Smooth muscle cell (in vitro differentiated cells): ENCODE measurements at regions not wholly inside any gene's neighbourhood (a gene's known extent, or its start where the extent isn't known, plus 50 kb on each side); places are given as distances from the start of the nearest gene placed in this dataset.

Experiments used
- DNase-seq: peaks from one replicate; lab custom pipeline; 2025; ENCODE audit not compliant: unreplicated experiment; lab: John Stamatoyannopoulos, UW
- H2AFZ ChIP-seq: fragments of 200-600 bp; sonication (generic); 2 replicates; pipeline ENCODE4 v1.6.0; 2016; ENCODE audit warnings: antibody characterized with exemption, low read depth, mild to moderate bottlenecking
- H3F3A ChIP-seq: fragments of 200-600 bp; sonication (generic); 2 replicates; pipeline ENCODE4 v1.6.0; 2017; ENCODE audit warnings: antibody characterized with exemption, low read depth
- H3K27ac ChIP-seq: fragments of 200-600 bp; sonication (generic); 2 replicates; pipeline ENCODE4 v1.5.1; 2016; ENCODE audit warnings: low read depth, mild to moderate bottlenecking
- H3K27me3 ChIP-seq: fragments of 200-600 bp; sonication (generic); 2 replicates; pipeline ENCODE4 v1.6.1; 2016; ENCODE audit warnings: low read depth, mild to moderate bottlenecking
- H3K36me3 ChIP-seq: fragments of 200-600 bp; sonication (generic); 2 replicates; pipeline ENCODE4 v1.5.1; 2016; ENCODE audit warnings: low read depth
- H3K4me1 ChIP-seq: fragments of 200-600 bp; sonication (generic); 2 replicates; pipeline ENCODE4 v1.5.1; 2016; ENCODE audit warnings: low read depth
- H3K4me2 ChIP-seq: fragments of 200-600 bp; sonication (generic); 2 replicates; pipeline ENCODE4 v1.6.0; 2016; ENCODE audit warnings: mild to moderate bottlenecking
- H3K4me3 ChIP-seq: fragments of 200-600 bp; sonication (generic); 2 replicates; pipeline ENCODE4 v1.5.1; 2016; ENCODE audit warnings: mild to moderate bottlenecking
- H3K79me2 ChIP-seq: fragments of 200-600 bp; sonication (generic); 2 replicates; pipeline ENCODE4 v1.6.0; 2016; ENCODE audit warnings: low read depth, mild to moderate bottlenecking
- H3K9ac ChIP-seq: fragments of 200-600 bp; sonication (generic); 2 replicates; pipeline ENCODE4 v1.6.0; 2016; ENCODE audit warnings: low read depth
- H3K9me3 ChIP-seq: fragments of 200-600 bp; sonication (generic); replicated peaks from 2 replicates; pipeline ENCODE4 v1.5.1; 2016; ENCODE audit warnings: low read depth
- H4K20me1 ChIP-seq: fragments of 200-600 bp; sonication (generic); 2 replicates; pipeline ENCODE4 v1.6.0; 2016; ENCODE audit warnings: low read depth
- CTCF ChIP-seq: fragments of 200-600 bp; sonication (generic); IDR thresholded peaks from 2 replicates; pipeline ENCODE4 v1.5.1; 2017; ENCODE audit warnings: borderline replicate concordance, mild to moderate bottlenecking, antibody characterized with exemption; ENCODE audit not compliant: insufficient read depth, poor library complexity, severe bottlenecking
- WGBS: methylation state at CpG from one replicate; pipeline ENCODE4 v1.1.7; 2016; ENCODE audit warnings: low lambda C conversion rate; 5-methylcytosine and 5-hydroxymethylcytosine counted together

GRCh38 chr9:89810431-89810830 lies 205.6 kb downstream of the GADD45G start:
- Histone ChIP-seq H3K9me3 (no peaks in the 10 kb centered on the region), H3K79me2 (no peaks in the 10 kb centered on the region), H3K4me2 (no peak overlapping the region), H3K4me3 (no peak overlapping the region), H3K36me3 (no peaks in the 10 kb centered on the region), H3F3A (peaks cover 19% of the 10 kb centered on the region), H3K9ac (peak overlapping the region; percentile 47), H3K27ac (peak overlapping the region; percentile 90), H2AFZ (no peak overlapping the region), H3K4me1 (no peaks in the 10 kb centered on the region), H4K20me1 (no peaks in the 10 kb centered on the region), H3K27me3 (no peaks in the 10 kb centered on the region)
- no peak for TF ChIP-seq CTCF
- 28% methylated on average over 7 of the region's 7 CpGs for WGBS
- DNase-seq = no peak

- no peaks in the 10 kb centered on the region for H3K27me3 ChIP-seq
- no peak overlapping the region for H3K9ac ChIP-seq
- no peak for TF ChIP-seq CTCF
- peaks cover 19% of the 10 kb centered on the region for H3F3A ChIP-seq
- H3K4me3 ChIP-seq = no peak overlapping the region
- H3K79me2 ChIP-seq = no peaks in the 10 kb centered on the region
- H3K9me3 ChIP-seq = no peaks in the 10 kb centered on the region
- H3K4me2 ChIP-seq = no peak overlapping the region
- no peaks in the 10 kb centered on the region for H4K20me1 ChIP-seq
- H3K36me3 ChIP-seq = no peaks in the 10 kb centered on the region
- DNase-seq = no peak
- no peak overlapping the region for H3K27ac ChIP-seq
- 94% methylated on average over 3 of the region's 3 CpGs for WGBS
- no peaks in the 10 kb centered on the region for H3K4me1 ChIP-seq
- H2AFZ ChIP-seq = no peak overlapping the region
Measured at GRCh38 chr9:89811356-89811755, 206.5 kb downstream of the GADD45G start.

GRCh38 chr9:89811886-89812450 lies 207.2 kb downstream of the GADD45G start:
- Histone ChIP-seq H3K4me1 (no peaks in the 10 kb centered on the region), H2AFZ (no peak overlapping the region), H3K27ac (no peak overlapping the region), H3K4me2 (no peak overlapping the region), H3K79me2 (no peaks in the 10 kb centered on the region), H3K9ac (no peak overlapping the region), H4K20me1 (no peaks in the 10 kb centered on the region), H3F3A (peaks cover 19% of the 10 kb centered on the region), H3K27me3 (no peaks in the 10 kb centered on the region), H3K36me3 (no peaks in the 10 kb centered on the region), H3K9me3 (no peaks in the 10 kb centered on the region), H3K4me3 (no peak overlapping the region)
- TF ChIP-seq CTCF = no peak
- DNase-seq = no peak
- 96% methylated on average over 10 of the region's 10 CpGs for WGBS

GRCh38 chr9:89812556-89813181 lies 207.9 kb downstream of the GADD45G start:
- Histone ChIP-seq H4K20me1 (no peaks in the 10 kb centered on the region), H3K36me3 (no peaks in the 10 kb centered on the region), H3K27me3 (no peaks in the 10 kb centered on the region), H3K27ac (no peak overlapping the region), H2AFZ (no peak overlapping the region), H3K4me2 (no peak overlapping the region), H3F3A (peaks cover 15% of the 10 kb centered on the region), H3K4me1 (no peaks in the 10 kb centered on the region), H3K4me3 (no peak overlapping the region), H3K9me3 (no peaks in the 10 kb centered on the region), H3K79me2 (no peaks in the 10 kb centered on the region), H3K9ac (no peak overlapping the region)
- TF ChIP-seq CTCF = no peak
- DNase-seq = no peak
- WGBS = 94% methylated on average over 10 of the region's 10 CpGs
